Activated T-cell treated with anti-CD3 and anti-CD28 coated beads, Interleukin-2, amount 50 U/mL, for 72 hours (primary cell): ENCODE measurements at regions not wholly inside any gene's neighbourhood (a gene's known extent, or its start where the extent isn't known, plus 50 kb on each side); places are given as distances from the start of the nearest gene placed in this dataset.

ENCODE experiments used
- ATAC-seq, 2 donors: fragments of 150-1000 bp; cut with Tn5 transposase; replicated peaks in 1 of 2; 2 replicates each; pipeline ENCODE4 v1.10.0; 2021; ENCODE audit warnings: moderate library complexity in 2 of 2, mild to moderate bottlenecking in 1 of 2
- DNase-seq, 2 donors: peaks; one replicate each; pipeline ENCODE4 v3.0.0; 2021 to 2022; ENCODE audit warnings: mixed read lengths in 1 of 2
- H3K27ac Mint-ChIP-seq: one replicate; pipeline ENCODE4 v1.8.0; 2022; ENCODE audit warnings: mild to moderate bottlenecking, moderate library complexity, mixed read lengths
- H3K27me3 Mint-ChIP-seq: one replicate; pipeline ENCODE4 v1.8.0; 2022; ENCODE audit warnings: low read depth, mixed read lengths
- H3K36me3 Mint-ChIP-seq, 2 donors: one replicate each; pipeline ENCODE4 v1.8.0; 2022; ENCODE audit warnings: mixed read lengths in 2 of 2, mild to moderate bottlenecking in 1 of 2; ENCODE audit not compliant: insufficient read depth in 2 of 2
- H3K4me1 Mint-ChIP-seq: one replicate; pipeline ENCODE4 v1.8.0; 2022; ENCODE audit warnings: low read depth, mixed read lengths
- H3K4me3 Mint-ChIP-seq, 2 donors: one replicate each; pipeline ENCODE4 v1.8.0; 2022; ENCODE audit warnings: mild to moderate bottlenecking in 2 of 2, mixed read lengths in 2 of 2, moderate library complexity in 2 of 2
- H3K9me3 Mint-ChIP-seq, 2 donors: one replicate each; pipeline ENCODE4 v1.8.0; 2022; ENCODE audit warnings: mixed read lengths in 2 of 2

DNA sequence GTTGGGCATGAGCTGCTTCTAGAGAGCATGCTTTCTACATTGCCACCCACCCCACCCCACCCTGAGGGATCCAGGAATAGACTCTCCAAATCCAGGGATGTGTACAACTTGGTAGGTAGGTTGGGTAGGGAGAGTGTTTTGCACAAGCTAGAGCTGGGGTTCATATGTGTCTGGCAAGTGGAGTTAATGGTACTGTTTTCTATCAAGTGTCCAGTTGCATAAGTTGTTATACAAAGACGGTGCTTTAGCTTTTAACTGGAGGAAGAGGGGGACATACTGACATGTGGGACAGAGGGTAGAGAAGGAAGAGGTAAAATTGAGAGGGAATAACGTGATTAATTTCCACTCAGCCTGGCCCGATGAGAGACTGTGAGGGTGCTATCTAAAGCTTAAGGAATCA, 51.0 kb upstream of the TNC start:
- H3K4me1 Mint-ChIP-seq, result peaks cover 6% of the 10 kb centered on the region

DNA sequence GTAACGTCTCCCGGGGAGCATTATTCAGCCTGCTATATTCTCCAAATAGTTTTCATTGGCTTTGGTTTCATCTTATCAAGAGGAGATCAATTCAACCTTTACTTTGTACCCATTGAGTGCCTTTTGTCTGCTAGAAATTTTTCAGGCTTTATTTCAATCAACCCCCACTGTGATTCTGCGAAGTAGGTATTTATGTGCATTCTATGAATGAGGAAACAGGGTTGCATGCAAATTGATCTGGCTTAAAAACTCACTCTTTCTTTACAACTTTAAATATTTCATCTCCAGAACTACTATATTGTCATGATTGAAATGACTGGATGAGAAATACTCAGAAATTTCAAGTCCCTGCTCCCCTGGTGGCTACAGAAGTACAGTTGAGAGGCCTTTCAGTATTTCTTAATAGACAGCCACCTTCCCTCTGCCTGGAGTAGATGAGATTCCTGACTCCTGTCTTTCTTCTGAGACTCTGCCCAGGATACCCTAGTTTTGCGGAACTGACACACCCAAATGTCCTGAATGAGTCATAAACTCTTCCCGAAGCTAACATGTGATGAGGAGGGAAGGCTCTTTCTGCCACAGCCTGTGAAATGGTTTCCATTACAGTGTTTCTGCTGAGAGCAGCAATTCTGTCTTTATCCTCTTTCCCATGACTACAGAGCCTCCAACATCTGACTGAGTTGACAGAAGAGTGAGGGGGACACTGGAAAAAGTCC, 52.6 kb upstream of the TNC start:
- ATAC-seq (no peak), DNase-seq (no peak)
- H3K36me3 Mint-ChIP-seq, result no peaks in the 10 kb centered on the region
- no peaks in the 10 kb centered on the region for H3K9me3 Mint-ChIP-seq
- no peak overlapping the region for H3K27ac Mint-ChIP-seq
- no peaks in the 10 kb centered on the region for H3K4me1 Mint-ChIP-seq
- no peak overlapping the region for H3K4me3 Mint-ChIP-seq
- peaks cover 10% of the 10 kb centered on the region for H3K27me3 Mint-ChIP-seq

More for the DNA sequence above, 51.0 kb upstream of the TNC start:
- Mint-ChIP-seq H3K9me3 (no peaks in the 10 kb centered on the region), H3K27ac (no peak overlapping the region), H3K4me3 (no peak overlapping the region), H3K36me3 (no peaks in the 10 kb centered on the region), H3K27me3 (peaks cover 15% of the 10 kb centered on the region)
- DNase-seq, result no peak
- ATAC-seq, result no peak

DNA sequence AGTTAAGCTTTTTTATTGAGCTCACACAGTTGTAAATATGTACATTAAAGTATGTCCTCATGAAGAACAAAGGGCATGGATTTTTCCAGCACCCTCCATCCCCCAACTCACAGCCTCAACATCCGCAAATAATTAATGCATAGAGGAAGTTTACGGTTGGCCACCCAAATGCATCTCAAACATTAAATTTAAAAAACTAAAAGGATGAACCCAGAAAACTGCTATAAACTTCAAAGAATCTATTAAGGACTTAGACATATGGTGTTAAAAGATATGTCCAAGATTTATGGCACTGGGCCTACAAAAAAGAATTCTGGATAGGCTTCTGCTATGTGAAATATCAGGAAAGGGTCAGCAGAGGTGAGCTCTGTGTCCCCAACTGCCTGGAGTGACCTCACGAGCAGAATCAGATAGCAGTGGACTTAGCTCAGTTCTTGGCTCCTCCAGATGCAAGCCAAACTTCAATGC, 54.0 kb upstream of the TNC start:
- no peak overlapping the region for H3K4me3 Mint-ChIP-seq
- H3K4me1 Mint-ChIP-seq, result no peaks in the 10 kb centered on the region
- peaks cover 10% of the 10 kb centered on the region for H3K27me3 Mint-ChIP-seq
- no peaks in the 10 kb centered on the region for H3K9me3 Mint-ChIP-seq
- ATAC-seq (no peak), DNase-seq (no peak)
- H3K27ac Mint-ChIP-seq, result no peak overlapping the region
- no peaks in the 10 kb centered on the region for H3K36me3 Mint-ChIP-seq

DNA sequence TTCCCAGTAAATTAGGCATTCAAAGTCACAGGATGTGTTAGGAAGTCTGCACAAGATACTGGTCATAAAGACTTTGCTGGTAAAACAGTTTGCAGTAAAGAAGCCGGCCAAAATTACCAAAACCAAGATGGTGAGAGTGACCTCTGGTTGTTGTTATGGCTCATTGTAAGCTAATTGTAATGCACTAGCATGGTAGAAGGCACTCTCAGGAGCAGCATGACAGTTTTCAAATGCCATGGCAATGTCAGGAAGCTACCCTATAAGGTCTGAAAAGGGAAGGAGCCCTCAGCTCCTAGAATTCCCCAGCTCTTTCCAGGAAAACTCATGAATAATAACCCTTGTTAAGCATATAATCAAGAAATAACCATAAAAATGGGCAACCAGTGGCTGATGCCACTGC, 64.3 kb upstream of the TNC start:
- Mint-ChIP-seq H3K4me1 (no peaks in the 10 kb centered on the region), H3K27ac (no peak overlapping the region), H3K4me3 (no peak overlapping the region), H3K36me3 (no peaks in the 10 kb centered on the region), H3K27me3 (peaks cover 26% of the 10 kb centered on the region), H3K9me3 (no peaks in the 10 kb centered on the region)
- DNase-seq (no peak), ATAC-seq (no peak)

DNA sequence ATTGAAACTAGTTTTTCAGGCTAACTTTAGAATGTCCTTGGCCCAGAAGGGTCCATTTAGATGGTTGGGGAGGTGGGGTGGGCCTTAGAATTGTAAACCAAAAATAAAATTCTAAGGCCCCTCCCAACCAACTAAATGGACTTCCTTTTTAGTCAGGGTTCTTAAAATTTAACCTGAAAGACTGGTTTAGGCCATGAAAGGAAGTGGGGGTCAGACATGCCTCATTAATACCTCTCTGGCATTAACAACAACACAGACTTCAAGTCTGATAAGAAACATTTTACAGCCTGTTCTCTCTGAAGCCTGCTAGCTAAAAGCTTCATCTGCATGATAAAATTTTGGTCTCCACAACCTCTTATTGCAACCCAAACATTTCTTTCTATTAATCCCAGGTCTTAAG, 65.5 kb upstream of the TNC start:
- peaks cover 26% of the 10 kb centered on the region for H3K27me3 Mint-ChIP-seq
- ATAC-seq, result no peak
- H3K4me1 Mint-ChIP-seq, result no peaks in the 10 kb centered on the region
- H3K4me3 Mint-ChIP-seq, result no peak overlapping the region
- H3K9me3 Mint-ChIP-seq, result no peaks in the 10 kb centered on the region
- H3K36me3 Mint-ChIP-seq, result no peaks in the 10 kb centered on the region
- no peak for DNase-seq
- no peak overlapping the region for H3K27ac Mint-ChIP-seq

DNA sequence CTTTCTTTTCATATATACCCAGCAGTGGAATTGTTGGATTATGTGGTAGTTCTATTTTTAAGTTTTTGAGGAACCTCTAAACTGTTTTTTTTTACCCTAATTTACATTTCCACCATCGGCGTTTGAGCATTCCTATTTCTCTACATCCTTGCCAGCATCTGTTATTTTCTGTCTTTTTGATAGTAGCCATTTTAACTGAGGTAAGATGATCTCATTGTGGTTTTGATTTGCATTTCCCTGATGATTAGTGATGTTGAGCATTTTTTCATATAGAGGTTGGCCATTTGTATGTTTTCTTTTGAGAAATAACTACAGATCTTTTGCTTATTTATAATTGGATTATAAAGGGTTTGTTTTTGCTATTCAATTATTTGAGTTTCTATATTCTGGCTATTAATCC, 71.7 kb upstream of the TNC start:
- no peak overlapping the region for H3K4me3 Mint-ChIP-seq
- H3K36me3 Mint-ChIP-seq, result no peaks in the 10 kb centered on the region
- no peak overlapping the region for H3K27ac Mint-ChIP-seq
- ATAC-seq (no peak), DNase-seq (no peak)
- H3K27me3 Mint-ChIP-seq, result peaks cover 43% of the 10 kb centered on the region
- H3K9me3 Mint-ChIP-seq, result peaks cover 0 to 1% of the 10 kb centered on the region in 2 donors
- H3K4me1 Mint-ChIP-seq, result no peaks in the 10 kb centered on the region

DNA sequence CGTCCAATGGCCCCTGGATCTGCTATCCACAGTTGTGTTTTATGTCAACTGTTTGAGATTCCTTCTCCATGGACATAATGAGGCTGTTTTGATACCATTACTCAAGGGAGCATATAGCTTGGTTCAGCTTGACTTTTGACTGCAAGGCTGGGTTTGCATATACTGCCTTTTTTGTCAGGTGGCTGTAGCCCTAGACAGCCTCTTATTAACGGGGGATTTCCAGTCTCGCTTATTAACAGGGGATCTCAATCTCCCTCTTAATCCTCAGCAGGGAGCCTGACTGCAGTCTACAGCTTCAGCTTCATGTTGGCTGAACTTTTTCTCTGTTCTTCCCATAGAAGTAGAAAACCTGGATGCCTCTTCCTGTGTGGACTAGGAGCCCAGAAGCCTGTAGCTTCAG, 73.7 kb upstream of the TNC start:
- Mint-ChIP-seq H3K4me3 (no peak overlapping the region), H3K27ac (no peak overlapping the region), H3K27me3 (peaks cover 43% of the 10 kb centered on the region)

DNA sequence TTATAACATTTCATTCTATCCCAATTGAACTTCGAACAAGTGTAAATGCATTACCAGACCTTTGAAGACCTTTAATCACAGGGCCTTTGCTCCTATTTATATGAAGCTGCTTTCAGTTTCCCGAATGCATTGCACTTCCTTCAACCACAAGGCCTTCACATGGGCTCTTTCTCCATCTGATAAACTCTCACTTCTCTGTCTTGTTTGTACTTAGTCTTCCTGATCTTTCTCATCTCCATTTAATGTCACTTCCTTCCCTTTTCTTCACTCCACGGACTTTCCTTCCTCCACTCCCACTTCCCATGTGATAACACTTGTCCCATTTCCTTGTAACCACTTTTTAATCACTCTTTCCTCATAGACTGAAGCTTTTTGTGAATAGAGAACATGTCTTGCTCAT, 74.3 kb upstream of the TNC start:
- no peak overlapping the region for H3K4me3 Mint-ChIP-seq
- no peaks in the 10 kb centered on the region for H3K4me1 Mint-ChIP-seq
- no peak for ATAC-seq
- peaks cover 0 to 1% of the 10 kb centered on the region in 2 donors for H3K9me3 Mint-ChIP-seq
- H3K27me3 Mint-ChIP-seq, result peaks cover 49% of the 10 kb centered on the region
- no peak overlapping the region for H3K27ac Mint-ChIP-seq
- no peak for DNase-seq
- H3K36me3 Mint-ChIP-seq, result no peaks in the 10 kb centered on the region

More for the DNA sequence above, 73.7 kb upstream of the TNC start:
- H3K36me3 Mint-ChIP-seq, result no peaks in the 10 kb centered on the region
- H3K4me1 Mint-ChIP-seq, result no peaks in the 10 kb centered on the region
- DNase-seq (no peak), ATAC-seq (no peak)
- H3K9me3 Mint-ChIP-seq, result peaks cover 0 to 1% of the 10 kb centered on the region in 2 donors

DNA sequence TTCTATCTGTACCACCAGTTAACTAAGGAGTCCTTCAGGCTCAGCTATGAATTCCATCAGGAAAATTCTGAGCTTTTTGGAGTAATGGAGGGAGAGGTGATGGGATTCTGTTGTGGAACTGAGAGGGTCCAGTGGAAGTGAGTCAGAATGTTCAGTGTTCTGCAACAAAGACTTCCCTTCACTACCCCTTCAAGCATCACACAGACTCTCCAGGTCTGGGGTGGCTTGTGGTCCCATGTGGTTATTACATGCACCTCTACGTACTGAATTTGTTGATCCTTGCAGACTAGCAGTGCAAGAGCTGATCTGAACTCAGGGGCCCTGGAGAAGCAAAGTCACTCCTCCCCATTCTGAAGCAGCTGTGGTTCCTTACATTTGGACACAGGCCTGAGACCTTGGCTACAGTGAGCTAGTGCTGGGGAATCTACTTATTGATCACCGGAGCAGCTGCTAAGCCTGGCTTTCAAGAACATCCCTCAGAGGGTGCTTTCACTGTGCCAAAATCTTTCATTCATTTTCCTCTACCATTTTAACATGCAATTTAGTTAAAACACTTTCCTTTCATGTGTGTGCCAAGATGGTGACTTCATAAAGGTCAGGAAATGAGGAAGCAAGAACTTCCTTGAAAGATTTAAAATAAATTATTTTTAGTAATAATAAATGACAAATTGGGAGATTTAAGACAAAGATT, 75.0 kb upstream of the TNC start:
- DNase-seq, result no peak
- peaks cover 0 to 1% of the 10 kb centered on the region in 2 donors for H3K9me3 Mint-ChIP-seq
- ATAC-seq, result no peak
- H3K4me3 Mint-ChIP-seq, result no peak overlapping the region
- H3K36me3 Mint-ChIP-seq, result no peaks in the 10 kb centered on the region
- H3K27ac Mint-ChIP-seq, result no peak overlapping the region
- H3K4me1 Mint-ChIP-seq, result no peaks in the 10 kb centered on the region
- H3K27me3 Mint-ChIP-seq, result peaks cover 50% of the 10 kb centered on the region

DNA sequence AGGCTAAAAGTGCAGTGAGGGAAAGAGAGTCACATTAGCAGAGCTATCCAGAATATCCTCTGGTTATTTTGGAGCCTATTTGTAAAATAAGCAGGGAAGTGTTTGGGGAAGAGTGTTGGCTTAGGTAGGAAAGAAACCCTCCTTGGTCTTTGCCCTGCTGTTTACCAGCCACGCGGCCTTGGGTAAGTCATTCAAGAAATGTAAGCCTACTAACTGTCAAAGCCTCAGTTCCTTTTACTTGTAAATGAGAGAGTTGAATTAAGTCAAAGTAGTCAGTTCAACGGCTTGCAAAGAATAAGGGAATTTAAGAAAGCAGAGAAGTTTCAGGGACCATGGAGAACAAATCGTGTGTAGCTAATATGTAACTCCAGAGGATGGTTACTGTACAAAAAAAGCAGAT, 75.8 kb upstream of the TNC start:
- H3K4me1 Mint-ChIP-seq, result no peaks in the 10 kb centered on the region
- peaks cover 51% of the 10 kb centered on the region for H3K27me3 Mint-ChIP-seq
- no peak overlapping the region for H3K27ac Mint-ChIP-seq
- no peaks in the 10 kb centered on the region for H3K36me3 Mint-ChIP-seq
- ATAC-seq (no peak), DNase-seq (no peak)
- H3K4me3 Mint-ChIP-seq, result no peak overlapping the region
- H3K9me3 Mint-ChIP-seq, result peaks cover 0 to 1% of the 10 kb centered on the region in 2 donors

DNA sequence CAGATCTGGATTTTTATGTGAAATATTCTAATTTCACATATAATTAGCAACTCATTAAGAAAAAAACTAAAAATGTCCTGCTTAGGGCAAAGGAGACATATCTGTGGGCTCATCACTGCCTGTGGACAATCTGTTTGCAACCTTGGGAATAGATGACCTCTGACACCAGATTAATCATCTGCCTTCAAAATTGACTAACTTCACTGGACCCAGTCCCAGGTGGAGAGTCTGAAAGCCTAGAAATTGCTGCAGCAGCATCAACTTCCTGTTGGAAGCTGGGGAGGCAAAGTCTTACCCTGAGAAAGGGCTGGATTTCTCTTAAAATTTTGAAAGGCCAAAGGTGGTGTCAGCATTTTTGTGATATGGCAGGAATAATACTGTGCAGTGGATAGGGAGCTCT, 76.3 kb upstream of the TNC start:
- H3K4me1 Mint-ChIP-seq, result no peaks in the 10 kb centered on the region
- H3K27me3 Mint-ChIP-seq, result peaks cover 56% of the 10 kb centered on the region

DNA sequence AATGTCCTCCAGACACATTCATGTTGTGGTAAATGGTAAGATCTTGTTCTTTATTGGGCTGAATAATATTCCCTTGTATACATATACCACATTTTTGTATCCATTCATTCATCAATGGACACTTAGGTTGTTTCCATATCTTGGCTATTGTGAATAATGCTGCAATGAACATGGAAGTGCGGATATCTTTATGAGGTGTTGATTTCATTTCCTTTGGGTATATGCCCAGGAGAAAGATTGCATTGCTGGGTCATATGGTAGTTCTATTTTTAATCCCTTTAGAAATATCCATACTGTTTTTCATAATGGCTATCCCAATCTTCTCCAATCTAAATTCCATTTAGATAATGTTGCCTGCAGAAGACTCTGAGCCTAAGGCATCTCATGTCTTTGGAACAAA, 78.0 kb upstream of the TNC start:
- Mint-ChIP-seq H3K4me3 (no peak overlapping the region), H3K36me3 (no peaks in the 10 kb centered on the region)

More for the DNA sequence above, 76.3 kb upstream of the TNC start:
- Mint-ChIP-seq H3K27ac (no peak overlapping the region), H3K9me3 (peaks cover 0 to 1% of the 10 kb centered on the region in 2 donors), H3K4me3 (no peak overlapping the region), H3K36me3 (no peaks in the 10 kb centered on the region)
- no peak for DNase-seq
- ATAC-seq, result no peak

DNA sequence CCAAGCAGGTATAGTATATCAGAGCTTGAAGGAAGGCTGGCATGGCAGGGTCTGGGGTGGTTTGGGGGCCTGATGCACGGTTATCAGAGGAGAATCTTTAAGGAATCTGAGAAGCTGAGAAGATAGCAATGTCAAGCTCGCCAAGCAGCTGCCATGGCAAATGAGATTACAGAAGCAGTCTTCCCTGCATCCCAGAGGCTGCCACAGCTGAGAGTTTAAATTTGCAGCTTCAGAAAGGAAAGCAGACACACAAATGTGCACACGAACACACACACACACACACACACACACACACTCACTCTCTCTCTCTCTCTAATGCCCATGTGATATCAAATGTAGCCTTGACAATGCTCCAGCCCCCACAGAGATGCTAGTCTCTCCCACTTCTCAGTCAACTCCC, 79.0 kb upstream of the TNC start:
- Mint-ChIP-seq H3K4me3 (no peak overlapping the region), H3K36me3 (no peaks in the 10 kb centered on the region), H3K9me3 (peaks cover 0 to 7% of the 10 kb centered on the region in 2 donors), H3K27ac (no peak overlapping the region), H3K4me1 (no peaks in the 10 kb centered on the region), H3K27me3 (peaks cover 78% of the 10 kb centered on the region)
- DNase-seq, result no peak
- ATAC-seq, result no peak

More for the DNA sequence above, 78.0 kb upstream of the TNC start:
- ATAC-seq (no peak), DNase-seq (no peak)
- Mint-ChIP-seq H3K27me3 (peaks cover 69% of the 10 kb centered on the region), H3K27ac (no peak overlapping the region), H3K9me3 (peaks cover 0 to 3% of the 10 kb centered on the region in 2 donors), H3K4me1 (no peaks in the 10 kb centered on the region)
